ENCODE measurements at regions not wholly inside any gene's neighbourhood (a gene's known extent, or its start where the extent isn't known, plus 50 kb on each side); places are given as distances from the start of the nearest gene placed in this dataset.
A peak's percentile ranks its signal among the peaks of the same experiment; 100 is the strongest.

GRCh38 chr14:55965851-55966250 is 152.4 kb upstream of the PELI2 start:
- ATAC-seq (ENCODE audit: insufficient read depth, low FRiP score) (no peak), DNase-seq (no peak)
- Histone ChIP-seq H3K4me3 (no peak overlapping the region), H3K9ac (ENCODE audit: insufficient read depth in 1 of 2, low read length in 2 of 2) (no peak overlapping the region), H3K27me3 (ENCODE audit: control insufficient read depth in 3 of 3, insufficient read depth in 3 of 3, low read length in 2 of 3) (no peaks in the 10 kb centered on the region), H3K36me3 (ENCODE audit: control insufficient read depth in 4 of 4, insufficient read depth in 4 of 4, low read length in 4 of 4) (no peaks in the 10 kb centered on the region), H3K27ac (ENCODE audit: low read depth in 1 of 2, low read length in 1 of 2) (no peak overlapping the region), H3K4me1 (ENCODE audit: control insufficient read depth in 5 of 5, insufficient read depth in 5 of 5, low read length in 5 of 5) (peaks cover 0 to 32% (median 0%) of the 10 kb centered on the region in 5 donors), H3K9me3 (ENCODE audit: control insufficient read depth in 4 of 4, insufficient read depth in 3 of 4, low read length in 3 of 4) (no peaks in the 10 kb centered on the region)
- TF ChIP-seq CTCF (IDR thresholded peaks at IDR 0.05; ENCODE audit: control extremely low read depth, extremely low read depth), result no peak
- WGBS, 2 donors, result 77 to 85% methylated on average over 2 of the region's 2 CpGs

- H3K27ac ChIP-seq (ENCODE audit: low read depth in 1 of 2, low read length in 1 of 2), result no peak overlapping the region
- WGBS, 2 donors, result 54 to 61% methylated on average over 3 of the region's 3 CpGs
- peaks cover 0 to 32% (median 0%) of the 10 kb centered on the region in 5 donors for H3K4me1 ChIP-seq (ENCODE audit: control insufficient read depth in 5 of 5, insufficient read depth in 5 of 5, low read length in 5 of 5)
- no peak overlapping the region for H3K9ac ChIP-seq (ENCODE audit: insufficient read depth in 1 of 2, low read length in 2 of 2)
- no peaks in the 10 kb centered on the region for H3K36me3 ChIP-seq (ENCODE audit: control insufficient read depth in 4 of 4, insufficient read depth in 4 of 4, low read length in 4 of 4)
- H3K27me3 ChIP-seq (ENCODE audit: control insufficient read depth in 3 of 3, insufficient read depth in 3 of 3, low read length in 2 of 3), result no peaks in the 10 kb centered on the region
- no peaks in the 10 kb centered on the region for H3K9me3 ChIP-seq (ENCODE audit: control insufficient read depth in 4 of 4, insufficient read depth in 3 of 4, low read length in 3 of 4)
- no peak for TF ChIP-seq CTCF (IDR thresholded peaks at IDR 0.05; ENCODE audit: control extremely low read depth, extremely low read depth)
- H3K4me3 ChIP-seq, result no peak overlapping the region
- ATAC-seq (ENCODE audit: insufficient read depth, low FRiP score) (no peak), DNase-seq (peak in 1 of 3 donors; percentile 50)
Observed at GRCh38 chr14:55968741-55969140, 149.5 kb upstream of the PELI2 start.

- Histone ChIP-seq H3K4me3 (no peak overlapping the region), H3K27ac (ENCODE audit: low read depth in 1 of 2, low read length in 1 of 2) (no peak overlapping the region), H3K27me3 (ENCODE audit: control insufficient read depth in 3 of 3, insufficient read depth in 3 of 3, low read length in 2 of 3) (no peaks in the 10 kb centered on the region), H3K9ac (ENCODE audit: insufficient read depth in 1 of 2, low read length in 2 of 2) (no peak overlapping the region), H3K4me1 (ENCODE audit: control insufficient read depth in 5 of 5, insufficient read depth in 5 of 5, low read length in 5 of 5) (peaks cover 0 to 10% (median 0%) of the 10 kb centered on the region in 5 donors), H3K9me3 (ENCODE audit: control insufficient read depth in 4 of 4, insufficient read depth in 3 of 4, low read length in 3 of 4) (no peaks in the 10 kb centered on the region), H3K36me3 (ENCODE audit: control insufficient read depth in 4 of 4, insufficient read depth in 4 of 4, low read length in 4 of 4) (no peaks in the 10 kb centered on the region)
- DNase-seq, result no peak
- TF ChIP-seq CTCF (IDR thresholded peaks at IDR 0.05; ENCODE audit: control extremely low read depth, extremely low read depth), result no peak
- no peak for ATAC-seq (ENCODE audit: insufficient read depth, low FRiP score)
- WGBS, 2 donors, result 88 to 93% methylated on average over 4 of the region's 4 CpGs
Observed at GRCh38 chr14:55973285-55973800, 144.9 kb upstream of the PELI2 start.

Data from lung (tissue), 11 donors.